Mammary epithelial cell (primary cell): ENCODE measurements at regions not wholly inside any gene's neighbourhood (a gene's known extent, or its start where the extent isn't known, plus 50 kb on each side); places are given as distances from the start of the nearest gene placed in this dataset.

ENCODE experiments used
- CTCF ChIP-seq, 2 donors: IDR thresholded peaks in 1 of 2; conservative IDR thresholded peaks in 1 of 2; 2 replicates each; pipeline ENCODE4 v1.5.1; 2011 to 2012; ENCODE audit warnings: inconsistent platforms in 2 of 2, low read length in 2 of 2, mild to moderate bottlenecking in 2 of 2, control low read depth in 1 of 2, low read depth in 1 of 2; ENCODE audit not compliant: insufficient read depth in 1 of 2; ENCODE audit errors: extremely low read depth in 1 of 2
- EZH2 ChIP-seq: IDR thresholded peaks from 2 replicates; pipeline ENCODE4 v1.6.1; 2012; ENCODE audit warnings: low read length, inconsistent platforms, borderline replicate concordance

- no peak for TF ChIP-seq CTCF (conservative IDR thresholded peaks at IDR 0.05 in 1 of 2, IDR thresholded peaks at IDR 0.05 in 1 of 2; ENCODE audit: extremely low read depth in 1 of 2, insufficient read depth in 1 of 2, low read depth in 1 of 2, low read length in 2 of 2)
- TF ChIP-seq EZH2 = no peak
Measured at GRCh38 chr14:86513564-86513963, 983.6 kb downstream of the FLRT2 start.
